KMS-11 (cell line): ENCODE measurements at regions not wholly inside any gene's neighbourhood (a gene's known extent, or its start where the extent isn't known, plus 50 kb on each side); places are given as distances from the start of the nearest gene placed in this dataset.
"Not testable (repeated sequence)": the region's sequence is repeated elsewhere in the genome, so short reads cannot be mapped to it uniquely, and the experiment has no call there.

Experiments used
- H2AFZ ChIP-seq: fragments of 200-600 bp; sonication (generic); 2 replicates; pipeline ENCODE4 v1.6.1; 2016; ENCODE audit warnings: antibody characterized with exemption, mixed run types, low read depth
- H3K27ac ChIP-seq: fragments of 200-600 bp; sonication (generic); 2 replicates; pipeline ENCODE4 v1.6.1; 2016; ENCODE audit warnings: mild to moderate bottlenecking, mixed run types
- H3K27me3 ChIP-seq: fragments of 200-600 bp; sonication (generic); 2 replicates; pipeline ENCODE4 v1.6.1; 2017; ENCODE audit warnings: mild to moderate bottlenecking, low read depth, mixed run types, moderate library complexity; ENCODE audit not compliant: insufficient read depth
- H3K36me3 ChIP-seq: fragments of 200-600 bp; sonication (generic); 2 replicates; pipeline ENCODE4 v1.6.1; 2017; ENCODE audit warnings: mild to moderate bottlenecking, mixed run types; ENCODE audit not compliant: insufficient read depth
- H3K4me1 ChIP-seq: fragments of 200-600 bp; sonication (generic); 2 replicates; pipeline ENCODE4 v1.6.1; 2016; ENCODE audit warnings: mild to moderate bottlenecking, low read depth, mixed run types; ENCODE audit not compliant: poor library complexity, severe bottlenecking
- H3K4me2 ChIP-seq: fragments of 200-600 bp; sonication (generic); 2 replicates; pipeline ENCODE4 v1.7.0; 2016; ENCODE audit warnings: mild to moderate bottlenecking, mixed run types
- H3K4me3 ChIP-seq: fragments of 200-600 bp; sonication (generic); IDR thresholded peaks from 2 replicates; pipeline ENCODE4 v1.6.1; 2017; ENCODE audit warnings: low read depth, low read length, mixed read lengths; ENCODE audit not compliant: insufficient read depth
- H3K79me2 ChIP-seq: fragments of 200-600 bp; sonication (generic); 2 replicates; pipeline ENCODE4 v1.6.1; 2016; ENCODE audit warnings: low read depth, mixed run types; ENCODE audit not compliant: insufficient read depth
- H3K9ac ChIP-seq: fragments of 200-600 bp; sonication (generic); 2 replicates; pipeline ENCODE4 v1.6.1; 2016; ENCODE audit warnings: mild to moderate bottlenecking, mixed run types
- H4K20me1 ChIP-seq: fragments of 200-600 bp; sonication (generic); 2 replicates; pipeline ENCODE4 v1.6.1; 2016; ENCODE audit warnings: mild to moderate bottlenecking, mixed run types; ENCODE audit not compliant: insufficient read depth
- CTCF ChIP-seq: fragments of 200-600 bp; sonication (generic); conservative IDR thresholded peaks from 2 replicates; pipeline ENCODE4 v1.6.1; 2017; ENCODE audit warnings: low read depth, mild to moderate bottlenecking, antibody characterized with exemption, low read length, moderate library complexity, mixed read lengths

GRCh38 chr2:122083256-122084048 lies 328.0 kb downstream of the TSN start:
- Histone ChIP-seq H3K79me2 (no peaks in the 10 kb centered on the region), H3K36me3 (no peaks in the 10 kb centered on the region), H3K9ac (no peak overlapping the region), H3K4me2 (no peak overlapping the region), H3K4me3 (no peak overlapping the region), H2AFZ (no peak overlapping the region), H3K27ac (no peak overlapping the region), H3K4me1 (no peaks in the 10 kb centered on the region), H3K27me3 (no peaks in the 10 kb centered on the region), H4K20me1 (no peaks in the 10 kb centered on the region)
- TF ChIP-seq CTCF, result no peak

- not testable (repeated sequence) for H2AFZ ChIP-seq, H3K27me3 ChIP-seq, H3K36me3 ChIP-seq, H3K4me1 ChIP-seq, H3K9ac ChIP-seq, H3K4me3 ChIP-seq, H3K27ac ChIP-seq, H3K4me2 ChIP-seq, H4K20me1 ChIP-seq, H3K79me2 ChIP-seq
These were observed 330.2 kb downstream of the TSN start for GRCh38 chr2:122085672-122086071.

GRCh38 chr2:122094557-122094956 lies 339.1 kb downstream of the TSN start:
- Histone ChIP-seq H3K27ac (no peak overlapping the region), H4K20me1 (no peaks in the 10 kb centered on the region), H3K9ac (no peak overlapping the region), H3K79me2 (no peaks in the 10 kb centered on the region), H3K4me1 (no peaks in the 10 kb centered on the region), H2AFZ (no peak overlapping the region), H3K36me3 (no peaks in the 10 kb centered on the region), H3K27me3 (no peaks in the 10 kb centered on the region), H3K4me3 (no peak overlapping the region), H3K4me2 (no peak overlapping the region)
- TF ChIP-seq CTCF, result no peak

- Histone ChIP-seq H3K79me2 (no peaks in the 10 kb centered on the region), H3K27me3 (no peaks in the 10 kb centered on the region), H3K36me3 (no peaks in the 10 kb centered on the region), H3K4me1 (no peaks in the 10 kb centered on the region), H3K9ac (no peak overlapping the region), H3K4me3 (no peak overlapping the region), H3K27ac (no peak overlapping the region), H4K20me1 (no peaks in the 10 kb centered on the region), H2AFZ (no peak overlapping the region), H3K4me2 (no peak overlapping the region)
- no peak for TF ChIP-seq CTCF
These were observed 341.3 kb downstream of the TSN start for GRCh38 chr2:122096761-122097160.

GRCh38 chr2:122098306-122098705 lies 342.9 kb downstream of the TSN start:
- Histone ChIP-seq H3K36me3 (no peaks in the 10 kb centered on the region), H3K27me3 (no peaks in the 10 kb centered on the region), H3K27ac (no peak overlapping the region), H3K4me2 (no peak overlapping the region), H3K9ac (no peak overlapping the region), H2AFZ (no peak overlapping the region), H3K79me2 (no peaks in the 10 kb centered on the region), H3K4me3 (no peak overlapping the region), H3K4me1 (no peaks in the 10 kb centered on the region), H4K20me1 (no peaks in the 10 kb centered on the region)
- no peak for TF ChIP-seq CTCF
